GM18505 (cell line): ENCODE measurements at regions not wholly inside any gene's neighbourhood (a gene's known extent, or its start where the extent isn't known, plus 50 kb on each side); places are given as distances from the start of the nearest gene placed in this dataset.

Experiments used
- ATAC-seq: cut with Tn5 transposase; IDR thresholded peaks from one replicate; pipeline ENCODE4 v1.9.1; 2021; ENCODE audit not compliant: unreplicated experiment
- POLR2A ChIP-seq: IDR thresholded peaks from 4 replicates; pipeline ENCODE4 v1.6.1; 2011; ENCODE audit warnings: borderline replicate concordance; ENCODE audit not compliant: insufficient read depth, insufficient read length; ENCODE audit errors: extremely low read depth

GRCh38 chr12:125210104-125210755, 145.0 kb downstream of the AACS start:
- no peak for ATAC-seq
- no peak for TF ChIP-seq POLR2A

GRCh38 chr12:125211464-125211863, 146.2 kb downstream of the AACS start:
- TF ChIP-seq POLR2A, result no peak
- no peak for ATAC-seq

- no peak for ATAC-seq
- no peak for TF ChIP-seq POLR2A
These were observed 149.1 kb downstream of the AACS start for GRCh38 chr12:125214289-125214688.

- TF ChIP-seq POLR2A, result no peak
- ATAC-seq, result no peak
These were observed 151.5 kb downstream of the AACS start for GRCh38 chr12:125216756-125217155.

GRCh38 chr12:125217308-125217707, 152.1 kb downstream of the AACS start:
- no peak for TF ChIP-seq POLR2A
- no peak for ATAC-seq

GRCh38 chr12:125218952-125219351, 153.7 kb downstream of the AACS start:
- ATAC-seq, result no peak
- TF ChIP-seq POLR2A, result no peak

- no peak for TF ChIP-seq POLR2A
- ATAC-seq, result no peak
These were observed 155.4 kb downstream of the AACS start for GRCh38 chr12:125220404-125221273.

- ATAC-seq, result no peak
- no peak for TF ChIP-seq POLR2A
These were observed 156.4 kb downstream of the AACS start for GRCh38 chr12:125221602-125222001.

- no peak for ATAC-seq
These were observed 157.6 kb downstream of the AACS start for GRCh38 chr12:125222876-125223275.

GRCh38 chr12:125225641-125226040, 160.4 kb downstream of the AACS start:
- no peak for ATAC-seq
- TF ChIP-seq POLR2A, result no peak

More at GRCh38 chr12:125222876-125223275, 157.6 kb downstream of the AACS start:
- no peak for TF ChIP-seq POLR2A

- ATAC-seq, result no peak
- no peak for TF ChIP-seq POLR2A
These were observed 163.5 kb downstream of the AACS start for GRCh38 chr12:125228519-125229260.

- TF ChIP-seq POLR2A, result no peak
These were observed 164.8 kb downstream of the AACS start for GRCh38 chr12:125229878-125230530.

GRCh38 chr12:125233319-125233718, 168.1 kb downstream of the AACS start:
- TF ChIP-seq POLR2A, result no peak
- no peak for ATAC-seq

More at GRCh38 chr12:125229878-125230530, 164.8 kb downstream of the AACS start:
- ATAC-seq, result no peak
